HUES64 (cell line): ENCODE measurements at regions not wholly inside any gene's neighbourhood (a gene's known extent, or its start where the extent isn't known, plus 50 kb on each side); places are given as distances from the start of the nearest gene placed in this dataset.

Experiments
- H3K27ac ChIP-seq: 2 replicates; pipeline ENCODE4 v1.7.0; 2013; ENCODE audit warnings: low read depth, low read length, inconsistent platforms
- H3K27me3 ChIP-seq: 2 replicates; pipeline ENCODE4 v1.6.1; 2013; ENCODE audit warnings: mild to moderate bottlenecking, low read length; ENCODE audit not compliant: insufficient read depth
- H3K36me3 ChIP-seq: 2 replicates; pipeline ENCODE4 v1.6.1; 2013; ENCODE audit warnings: mild to moderate bottlenecking, low read length; ENCODE audit not compliant: insufficient read depth
- H3K4me1 ChIP-seq: 2 replicates; pipeline ENCODE4 v1.6.1; 2013; ENCODE audit warnings: mild to moderate bottlenecking, low read length, moderate library complexity; ENCODE audit not compliant: insufficient read depth
- H3K4me3 ChIP-seq: 2 replicates; pipeline ENCODE4 v1.5.1; 2013; ENCODE audit warnings: mild to moderate bottlenecking, low read length, moderate library complexity
- H3K9ac ChIP-seq: 2 replicates; pipeline ENCODE4 v1.6.1; 2013; ENCODE audit warnings: mild to moderate bottlenecking, low read depth, low read length
- H3K9me3 ChIP-seq: 2 replicates; pipeline ENCODE4 v1.6.1; 2013; ENCODE audit warnings: low read depth, low read length; ENCODE audit not compliant: insufficient read depth
- WGBS: fragments of 150-250, 120-280 bp; methylation state at CpG from one replicate; pipeline ENCODE4 v1.1.7; 2013; ENCODE audit warnings: missing lambda C conversion rate; 5-methylcytosine and 5-hydroxymethylcytosine counted together

DNA sequence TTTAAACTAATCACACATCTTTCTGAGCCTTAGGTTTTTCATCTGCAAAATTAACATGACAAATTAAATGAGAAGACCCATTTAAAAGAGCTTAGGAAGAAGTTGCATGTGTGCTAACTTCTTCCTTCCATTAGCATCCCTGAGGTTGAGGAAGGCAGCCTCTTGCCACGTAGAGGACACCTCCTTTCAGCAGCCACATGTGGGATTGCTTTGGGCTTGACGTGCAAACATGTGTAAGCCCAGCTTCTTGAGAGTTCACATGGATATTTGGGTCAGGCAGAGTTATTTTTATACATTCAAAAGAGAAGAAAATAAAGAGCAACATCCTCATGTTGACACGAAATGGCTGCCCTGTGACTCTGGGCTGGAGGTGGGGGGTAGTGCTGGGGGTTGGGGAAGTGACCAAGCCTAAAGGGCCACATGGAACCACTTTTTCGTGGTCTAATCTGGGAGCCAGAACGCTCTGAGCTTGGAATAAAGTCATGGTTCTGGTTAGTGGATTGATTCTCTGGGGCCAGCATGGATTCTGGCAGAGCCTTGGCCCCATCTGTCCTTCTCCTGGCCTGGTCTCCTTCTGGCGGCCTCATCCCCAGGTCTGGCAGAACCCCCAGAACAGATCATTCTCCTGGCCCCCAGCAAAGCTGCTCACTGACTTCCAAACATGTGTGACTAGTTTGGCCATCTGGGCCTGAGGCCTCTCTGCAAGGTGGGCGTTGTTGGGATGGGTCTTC, 137.1 kb upstream of the USP24 start:
- no peak overlapping the region for H3K27ac ChIP-seq
- H3K9me3 ChIP-seq: no peaks in the 10 kb centered on the region
- H3K4me1 ChIP-seq: no peaks in the 10 kb centered on the region
- H3K4me3 ChIP-seq: no peak overlapping the region
- H3K9ac ChIP-seq: no peak overlapping the region
- H3K27me3 ChIP-seq: no peaks in the 10 kb centered on the region
- H3K36me3 ChIP-seq: no peaks in the 10 kb centered on the region
- 90% methylated on average over 7 of the region's 7 CpGs for WGBS

DNA sequence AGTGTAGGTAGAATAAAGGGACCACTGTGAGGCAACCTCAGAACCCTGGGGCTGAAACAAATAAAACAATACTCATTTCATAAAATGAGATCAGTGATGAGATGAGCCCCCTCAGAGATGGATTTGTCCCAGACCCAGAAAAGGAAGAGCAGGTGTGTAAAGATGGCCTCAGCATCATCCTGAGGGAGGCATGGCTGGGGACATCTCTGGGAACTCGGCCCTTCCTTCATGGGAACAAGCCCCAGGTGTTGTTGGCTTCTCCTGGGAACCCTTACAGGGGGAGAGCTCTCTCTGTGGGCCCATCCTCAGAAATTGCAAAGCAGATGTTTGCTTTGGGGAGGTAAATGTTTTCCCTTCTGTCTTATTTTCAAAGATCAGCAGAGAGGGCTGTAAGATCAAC, 133.2 kb upstream of the USP24 start:
- WGBS: 0% methylated on average over 1 of the region's 1 CpG
- Histone ChIP-seq H3K9me3 (no peaks in the 10 kb centered on the region), H3K36me3 (no peaks in the 10 kb centered on the region), H3K4me3 (no peak overlapping the region), H3K9ac (no peak overlapping the region), H3K4me1 (no peaks in the 10 kb centered on the region), H3K27ac (no peak overlapping the region), H3K27me3 (no peaks in the 10 kb centered on the region)

DNA sequence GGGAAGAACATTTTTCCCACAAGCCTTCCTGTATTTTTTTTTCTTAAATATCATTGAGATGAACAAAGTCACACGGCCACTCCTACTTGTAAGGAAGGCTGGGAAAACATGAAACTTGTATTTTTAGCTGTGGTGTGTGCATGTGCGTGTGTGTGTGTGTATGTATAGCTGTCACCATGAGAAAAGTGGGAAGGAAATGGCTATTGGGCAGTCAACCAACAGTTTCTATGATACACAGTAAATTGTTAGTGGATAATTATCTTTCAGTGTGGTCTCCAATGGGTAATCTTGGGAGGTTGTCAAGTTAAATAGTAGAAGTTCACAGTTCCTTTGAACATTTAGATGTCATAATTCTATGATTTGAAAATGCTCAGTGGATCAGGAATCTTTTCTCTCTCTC, 132.7 kb upstream of the USP24 start:
- H3K9me3 ChIP-seq: no peaks in the 10 kb centered on the region
- H3K27ac ChIP-seq: no peak overlapping the region
- WGBS: 90% methylated on average over 2 of the region's 2 CpGs
- H3K27me3 ChIP-seq: no peaks in the 10 kb centered on the region
- H3K4me3 ChIP-seq: no peak overlapping the region
- H3K9ac ChIP-seq: no peak overlapping the region
- H3K36me3 ChIP-seq: no peaks in the 10 kb centered on the region
- H3K4me1 ChIP-seq: no peaks in the 10 kb centered on the region

DNA sequence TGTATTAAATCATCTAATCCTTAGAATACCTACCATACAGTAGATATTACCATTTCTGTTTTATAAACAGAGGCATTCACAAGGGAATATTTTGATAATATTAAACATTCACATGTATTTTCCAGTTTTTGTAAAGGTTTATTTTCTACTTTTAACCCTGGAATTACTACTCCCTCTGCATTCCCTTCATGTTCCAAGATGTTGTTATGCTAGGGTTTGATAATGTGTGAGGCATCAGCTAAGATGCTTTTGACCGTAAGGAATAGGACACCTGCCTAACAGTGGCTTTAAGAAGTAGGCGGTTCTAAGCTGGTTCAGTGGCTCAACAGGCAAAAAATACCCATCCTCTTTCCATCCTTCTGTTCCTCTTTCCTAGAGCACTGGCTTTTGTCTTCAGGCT, 131.9 kb upstream of the USP24 start:
- no peaks in the 10 kb centered on the region for H3K36me3 ChIP-seq
- no peaks in the 10 kb centered on the region for H3K27me3 ChIP-seq
- H3K4me1 ChIP-seq: no peaks in the 10 kb centered on the region
- H3K9ac ChIP-seq: no peak overlapping the region
- H3K9me3 ChIP-seq: no peaks in the 10 kb centered on the region
- WGBS: 81% methylated on average over 2 of the region's 2 CpGs
- H3K4me3 ChIP-seq: no peak overlapping the region
- H3K27ac ChIP-seq: no peak overlapping the region

DNA sequence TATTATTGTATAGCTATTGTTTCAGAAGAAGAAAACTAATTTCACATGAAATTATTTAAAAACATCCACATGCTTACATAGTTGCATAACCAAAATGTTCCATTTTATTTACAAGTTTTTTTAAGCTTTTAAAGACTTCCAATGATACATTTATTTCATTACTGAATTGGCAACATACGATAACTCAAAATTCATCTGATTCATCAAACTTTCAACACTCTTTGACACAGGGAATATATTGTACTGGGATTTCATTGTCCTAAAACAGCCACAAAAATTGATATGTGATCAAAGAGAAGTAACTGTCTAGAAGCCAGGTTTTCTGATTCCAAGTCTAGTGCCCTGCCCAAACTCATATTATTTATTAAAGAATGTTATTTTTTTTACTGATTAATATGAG, 131.4 kb upstream of the USP24 start:
- Histone ChIP-seq H3K27ac (no peak overlapping the region), H3K27me3 (no peaks in the 10 kb centered on the region), H3K4me1 (no peaks in the 10 kb centered on the region), H3K36me3 (no peaks in the 10 kb centered on the region), H3K4me3 (no peak overlapping the region), H3K9ac (no peak overlapping the region), H3K9me3 (no peaks in the 10 kb centered on the region)
- 89% methylated on average over 1 of the region's 1 CpG for WGBS

DNA sequence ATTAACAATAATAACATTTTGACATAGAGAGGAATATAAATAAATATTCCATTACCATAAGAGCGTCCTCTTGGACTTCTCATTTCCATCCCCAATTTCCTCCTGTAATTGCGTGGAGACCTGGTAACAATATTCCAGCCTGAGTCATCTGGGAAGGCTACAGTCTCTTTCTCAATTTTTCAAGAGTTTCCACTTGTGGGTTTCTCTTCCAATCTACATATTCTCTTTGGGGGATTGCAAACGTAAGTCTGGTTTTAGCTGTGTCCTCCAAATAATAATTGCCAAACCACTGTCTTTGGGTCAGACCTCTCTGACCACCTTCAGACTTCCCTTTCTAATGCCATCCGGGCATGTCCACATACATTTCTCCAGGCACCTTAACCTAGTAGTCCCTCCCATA, 124.5 kb upstream of the USP24 start:
- Histone ChIP-seq H3K27ac (no peak overlapping the region), H3K4me3 (no peak overlapping the region), H3K9me3 (no peaks in the 10 kb centered on the region; the same call in 1 of the 2 replicates), H3K4me1 (no peaks in the 10 kb centered on the region), H3K27me3 (no peaks in the 10 kb centered on the region), H3K36me3 (no peaks in the 10 kb centered on the region), H3K9ac (no peak overlapping the region)
- 98% methylated on average over 4 of the region's 4 CpGs for WGBS

DNA sequence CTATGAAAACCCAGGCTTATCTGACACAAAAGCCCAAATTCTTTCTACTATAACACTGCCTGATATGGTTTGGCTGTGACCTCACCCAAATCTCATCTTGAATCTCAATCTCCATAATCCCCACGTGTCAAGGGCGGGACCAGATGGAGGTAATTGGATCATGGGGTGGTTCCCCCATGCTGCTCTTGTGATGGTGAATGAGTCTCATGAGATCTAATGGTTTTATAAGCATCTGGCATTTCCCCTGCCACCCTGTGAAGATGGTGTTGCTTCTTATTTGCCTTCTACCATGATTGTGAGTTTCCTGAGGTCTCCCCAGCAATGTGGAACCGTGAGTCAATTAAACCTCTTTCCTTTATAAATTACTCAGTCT, 123.3 kb upstream of the USP24 start:
- no peaks in the 10 kb centered on the region for H3K27me3 ChIP-seq
- H3K9me3 ChIP-seq: no peaks in the 10 kb centered on the region; the same call in 1 of the 2 replicates
- H3K9ac ChIP-seq: no peak overlapping the region
- no peak overlapping the region for H3K27ac ChIP-seq
- H3K4me3 ChIP-seq: no peak overlapping the region
- H3K4me1 ChIP-seq: no peaks in the 10 kb centered on the region
- no peaks in the 10 kb centered on the region for H3K36me3 ChIP-seq
- 91% methylated on average over 2 of the region's 3 CpGs for WGBS

DNA sequence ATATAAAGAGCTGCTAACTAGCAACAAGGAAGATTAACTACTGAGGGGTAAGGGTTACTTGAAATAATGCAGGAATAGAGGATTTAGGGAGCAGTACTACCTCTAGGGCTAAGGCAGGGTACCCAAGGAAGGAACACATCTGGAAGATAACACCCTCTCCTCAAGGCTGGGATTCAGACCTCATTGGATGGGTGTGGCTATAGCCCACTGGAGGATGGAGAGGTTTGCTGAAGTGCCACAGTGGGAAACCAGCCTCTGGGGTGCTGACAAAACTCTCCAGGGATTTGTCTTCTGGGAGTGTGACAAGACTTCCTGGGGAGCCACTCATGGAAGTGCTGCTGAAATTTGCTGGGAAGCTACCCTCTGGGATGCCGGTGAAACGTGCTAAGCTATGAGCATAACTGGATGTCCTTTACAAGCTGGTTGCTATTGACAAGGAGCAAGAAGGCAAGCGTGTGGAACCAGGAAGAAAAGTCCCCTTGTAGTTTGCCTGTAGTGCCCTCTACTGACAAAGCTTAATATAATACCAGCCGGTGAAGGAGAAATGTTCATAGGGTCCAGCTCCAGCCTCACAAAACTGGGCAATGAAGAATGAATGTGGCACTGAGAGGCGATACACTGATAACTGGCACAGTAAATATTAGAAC, 122.8 kb upstream of the USP24 start:
- Histone ChIP-seq H3K9me3 (no peaks in the 10 kb centered on the region; the same call in 1 of the 2 replicates), H3K27ac (no peak overlapping the region), H3K9ac (no peak overlapping the region), H3K4me3 (no peak overlapping the region), H3K4me1 (no peaks in the 10 kb centered on the region), H3K27me3 (no peaks in the 10 kb centered on the region), H3K36me3 (no peaks in the 10 kb centered on the region)
- WGBS: 30% methylated on average over 5 of the region's 5 CpGs

DNA sequence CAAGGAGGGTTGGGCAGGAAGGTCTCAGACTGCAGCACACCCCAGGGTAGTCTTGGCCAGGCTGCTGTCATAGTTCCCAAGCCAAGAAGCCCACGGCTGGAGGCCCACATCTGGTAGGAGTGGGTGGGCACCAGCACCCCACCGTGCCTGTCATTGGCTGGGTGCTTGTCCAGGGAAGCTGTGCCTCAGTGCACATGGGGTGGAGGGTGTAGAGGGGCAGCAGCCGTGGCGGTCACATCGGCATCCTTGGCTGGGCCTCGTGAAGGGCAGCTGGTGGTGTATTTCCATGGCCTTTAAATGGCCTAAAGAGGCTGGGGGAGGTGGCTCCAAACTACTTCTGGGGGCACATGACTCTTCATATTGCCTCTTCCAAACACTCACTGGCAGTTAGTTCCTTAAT, 119.6 kb upstream of the USP24 start:
- 96% methylated on average over 6 of the region's 6 CpGs for WGBS
- Histone ChIP-seq H3K4me1 (no peaks in the 10 kb centered on the region), H3K27ac (no peak overlapping the region), H3K4me3 (no peak overlapping the region), H3K9me3 (no peaks in the 10 kb centered on the region), H3K36me3 (no peaks in the 10 kb centered on the region), H3K27me3 (no peaks in the 10 kb centered on the region), H3K9ac (no peak overlapping the region)

DNA sequence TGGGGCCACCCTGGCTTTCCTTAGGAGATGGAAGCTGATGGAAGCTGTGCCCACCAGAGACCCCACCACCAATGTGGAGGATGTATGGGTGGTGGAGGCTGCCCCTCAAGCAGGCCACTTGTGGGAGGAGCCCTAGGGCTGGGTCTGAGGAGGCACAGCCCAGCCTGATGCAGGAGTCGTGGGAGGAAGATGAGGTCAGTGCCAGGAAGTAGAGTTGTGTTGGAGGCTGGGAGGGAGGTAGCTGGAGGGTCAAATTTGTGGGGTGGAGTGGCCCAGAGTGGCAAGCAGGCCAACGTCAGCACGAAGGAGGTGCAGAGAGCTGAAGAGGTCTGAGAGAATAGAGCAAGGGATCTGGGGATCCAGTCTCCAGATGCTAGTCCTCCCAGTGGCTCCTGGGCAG, 119.0 kb upstream of the USP24 start:
- no peak overlapping the region for H3K9ac ChIP-seq
- no peak overlapping the region for H3K4me3 ChIP-seq
- no peaks in the 10 kb centered on the region for H3K36me3 ChIP-seq
- WGBS: 88% methylated on average over 3 of the region's 3 CpGs
- no peaks in the 10 kb centered on the region for H3K4me1 ChIP-seq
- no peaks in the 10 kb centered on the region for H3K9me3 ChIP-seq
- no peak overlapping the region for H3K27ac ChIP-seq
- no peaks in the 10 kb centered on the region for H3K27me3 ChIP-seq

DNA sequence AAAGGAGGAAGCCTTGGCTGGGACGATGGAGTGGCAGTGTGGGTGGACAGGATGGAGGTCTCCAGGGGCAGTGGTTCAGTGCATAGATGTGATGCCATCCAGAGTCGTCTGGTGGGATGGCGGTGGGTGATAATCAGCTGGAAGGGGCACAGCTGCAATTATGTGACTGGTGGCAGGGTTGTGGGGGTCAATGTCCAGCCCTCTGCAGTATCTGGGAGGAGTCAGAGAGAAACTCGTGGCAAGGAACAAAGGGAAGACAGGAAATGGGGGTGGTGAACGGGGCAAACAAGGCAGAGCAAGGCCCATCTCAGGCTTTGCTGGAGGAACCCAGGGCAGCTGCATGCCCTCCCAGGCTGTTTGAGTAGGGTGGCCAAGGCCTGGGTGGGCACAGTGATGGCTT, 118.3 kb upstream of the USP24 start:
- no peaks in the 10 kb centered on the region for H3K9me3 ChIP-seq
- H3K4me1 ChIP-seq: peaks cover 7% of the 10 kb centered on the region; the same call in 1 of the 2 replicates
- no peak overlapping the region for H3K4me3 ChIP-seq
- no peaks in the 10 kb centered on the region for H3K36me3 ChIP-seq
- WGBS: 86% methylated on average over 5 of the region's 5 CpGs
- no peak overlapping the region for H3K9ac ChIP-seq
- no peak overlapping the region for H3K27ac ChIP-seq
- H3K27me3 ChIP-seq: no peaks in the 10 kb centered on the region
